ENCODE measurements at regions not wholly inside any gene's neighbourhood (a gene's known extent, or its start where the extent isn't known, plus 50 kb on each side); places are given as distances from the start of the nearest gene placed in this dataset.

GRCh38 chr10:27599546-27599945 is 95.4 kb downstream of the RAB18 start:
- Histone ChIP-seq H3K4me3 (no peak overlapping the region), H3K27ac (no peak overlapping the region)
- TF ChIP-seq CTCF (IDR thresholded peaks at IDR 0.05), result no peak
- no peak for DNase-seq (ENCODE audit: low spot score)

GRCh38 chr10:27600930-27601329 is 96.8 kb downstream of the RAB18 start:
- DNase-seq (ENCODE audit: low spot score), result no peak
- Histone ChIP-seq H3K27ac (no peak overlapping the region), H3K4me3 (no peak overlapping the region)
- no peak for TF ChIP-seq CTCF (IDR thresholded peaks at IDR 0.05)

- no peak for TF ChIP-seq CTCF (IDR thresholded peaks at IDR 0.05)
- no peak overlapping the region for H3K27ac ChIP-seq
- H3K4me3 ChIP-seq, result no peak overlapping the region
- DNase-seq (ENCODE audit: low spot score), result no peak
Measured at GRCh38 chr10:27601503-27601902, 97.4 kb downstream of the RAB18 start.

- no peak for DNase-seq (ENCODE audit: low spot score)
- H3K4me3 ChIP-seq, result no peak overlapping the region
- no peak overlapping the region for H3K27ac ChIP-seq
- TF ChIP-seq CTCF (IDR thresholded peaks at IDR 0.05), result no peak
Measured at GRCh38 chr10:27601946-27602538, 97.9 kb downstream of the RAB18 start.

- Histone ChIP-seq H3K4me3 (no peak overlapping the region), H3K27ac (no peak overlapping the region)
- no peak for DNase-seq (ENCODE audit: low spot score)
- TF ChIP-seq CTCF (IDR thresholded peaks at IDR 0.05), result no peak
Measured at GRCh38 chr10:27603104-27603503, 99.0 kb downstream of the RAB18 start.

GRCh38 chr10:27605318-27605717 is 101.2 kb downstream of the RAB18 start:
- Histone ChIP-seq H3K4me3 (no peak overlapping the region), H3K27ac (no peak overlapping the region)
- no peak for TF ChIP-seq CTCF (IDR thresholded peaks at IDR 0.05)
- DNase-seq (ENCODE audit: low spot score), result no peak

GRCh38 chr10:27607591-27607990 is 103.5 kb downstream of the RAB18 start:
- Histone ChIP-seq H3K4me3 (no peak overlapping the region), H3K27ac (no peak overlapping the region)
- no peak for TF ChIP-seq CTCF (IDR thresholded peaks at IDR 0.05)
- DNase-seq (ENCODE audit: low spot score), result no peak

All from coronary artery (tissue), 2 donors.